ENCODE measurements at regions not wholly inside any gene's neighbourhood (a gene's known extent, or its start where the extent isn't known, plus 50 kb on each side); places are given as distances from the start of the nearest gene placed in this dataset.

DNA sequence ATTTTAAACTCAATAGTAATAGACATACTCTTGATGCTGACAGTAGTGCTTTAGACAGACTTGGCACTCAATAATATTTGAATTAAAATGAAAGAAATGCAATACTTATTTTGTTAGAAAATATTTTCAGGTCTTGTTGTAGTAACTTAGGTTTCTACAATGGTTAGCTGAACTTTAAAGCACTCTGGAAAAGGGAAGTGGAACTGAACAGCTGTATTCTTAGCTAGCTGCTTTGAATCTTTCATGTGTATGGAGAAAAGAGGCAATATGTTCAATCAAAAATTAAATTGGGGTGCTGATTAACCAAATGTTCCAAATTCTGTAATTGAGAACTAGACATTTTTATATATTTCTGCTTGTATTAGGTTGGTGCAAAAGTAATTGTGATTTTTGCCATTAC lies 517.9 kb upstream of the RAG2 start:
- no peaks in the 10 kb centered on the region for H3K9me3 ChIP-seq
- no peaks in the 10 kb centered on the region for H3K27me3 ChIP-seq
- no peaks in the 10 kb centered on the region for H3K36me3 ChIP-seq
- no peak for TF ChIP-seq CTCF (IDR thresholded peaks at IDR 0.05)
- H3K4me3 ChIP-seq (ENCODE audit: low read depth in 1 of 2, low read length in 1 of 2), result no peak overlapping the region
- H3K4me1 ChIP-seq (ENCODE audit: control insufficient read depth in 1 of 2, insufficient read depth in 1 of 2, low read depth in 1 of 2, low read length in 1 of 2), result no peaks in the 10 kb centered on the region
- no peak overlapping the region for H3K27ac ChIP-seq

DNA sequence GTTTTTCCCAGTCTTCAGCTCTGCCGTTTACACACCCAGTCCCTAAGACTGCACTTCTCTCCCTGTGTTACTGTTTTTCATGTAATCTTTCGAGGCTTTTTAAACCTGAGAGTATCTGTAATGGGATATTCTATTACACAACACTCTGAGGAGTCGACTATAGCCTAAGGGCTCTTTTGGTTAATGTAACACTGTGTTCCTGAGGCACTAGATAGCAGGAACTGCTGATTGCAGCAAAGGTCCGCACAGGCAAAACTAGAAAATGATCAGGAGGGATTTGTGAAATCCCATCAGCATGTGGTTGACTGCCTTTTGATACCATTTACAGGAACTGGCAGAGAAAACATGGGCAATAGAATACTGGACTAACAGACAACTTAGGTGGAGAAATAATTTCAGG lies 512.3 kb upstream of the RAG2 start:
- Histone ChIP-seq H3K4me1 (ENCODE audit: control insufficient read depth in 1 of 2, insufficient read depth in 1 of 2, low read depth in 1 of 2, low read length in 1 of 2) (no peaks in the 10 kb centered on the region), H3K9me3 (no peaks in the 10 kb centered on the region), H3K4me3 (ENCODE audit: low read depth in 1 of 2, low read length in 1 of 2) (no peak overlapping the region), H3K27ac (no peak overlapping the region), H3K27me3 (no peaks in the 10 kb centered on the region), H3K36me3 (no peaks in the 10 kb centered on the region)
- no peak for TF ChIP-seq CTCF (IDR thresholded peaks at IDR 0.05)

DNA sequence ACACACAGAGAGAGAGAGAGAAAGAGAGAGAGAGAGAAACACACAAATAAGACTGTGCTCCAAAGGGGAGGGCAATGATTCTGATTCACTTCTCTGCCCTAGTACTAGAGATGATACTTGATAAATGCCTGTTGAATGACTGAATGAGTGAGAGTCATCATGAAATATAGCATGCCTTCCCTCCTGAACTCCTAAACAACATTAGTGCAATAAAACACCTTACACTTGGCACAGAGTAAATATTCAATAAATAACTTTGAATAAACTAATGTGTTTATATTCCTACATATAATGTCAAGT lies 511.2 kb upstream of the RAG2 start:
- Histone ChIP-seq H3K4me1 (ENCODE audit: control insufficient read depth in 1 of 2, insufficient read depth in 1 of 2, low read depth in 1 of 2, low read length in 1 of 2) (no peaks in the 10 kb centered on the region), H3K36me3 (no peaks in the 10 kb centered on the region), H3K27ac (no peak overlapping the region), H3K9me3 (no peaks in the 10 kb centered on the region), H3K4me3 (ENCODE audit: low read depth in 1 of 2, low read length in 1 of 2) (no peak overlapping the region), H3K27me3 (no peaks in the 10 kb centered on the region)
- no peak for TF ChIP-seq CTCF (IDR thresholded peaks at IDR 0.05)

GRCh38 chr11:37108436-37109285 lies 510.6 kb upstream of the RAG2 start:
- H3K4me3 ChIP-seq (ENCODE audit: low read depth in 1 of 2, low read length in 1 of 2), result no peak overlapping the region
- TF ChIP-seq CTCF (IDR thresholded peaks at IDR 0.05), result no peak
- no peaks in the 10 kb centered on the region for H3K4me1 ChIP-seq (ENCODE audit: control insufficient read depth in 1 of 2, insufficient read depth in 1 of 2, low read depth in 1 of 2, low read length in 1 of 2)

GRCh38 chr11:37107831-37108230 lies 509.8 kb upstream of the RAG2 start:
- Histone ChIP-seq H3K4me3 (ENCODE audit: low read depth in 1 of 2, low read length in 1 of 2) (no peak overlapping the region), H3K4me1 (ENCODE audit: control insufficient read depth in 1 of 2, insufficient read depth in 1 of 2, low read depth in 1 of 2, low read length in 1 of 2) (no peaks in the 10 kb centered on the region), H3K9me3 (no peaks in the 10 kb centered on the region), H3K27me3 (no peaks in the 10 kb centered on the region), H3K36me3 (no peaks in the 10 kb centered on the region), H3K27ac (no peak overlapping the region)
- TF ChIP-seq CTCF (IDR thresholded peaks at IDR 0.05), result no peak

More at GRCh38 chr11:37108436-37109285, 510.6 kb upstream of the RAG2 start:
- Histone ChIP-seq H3K9me3 (no peaks in the 10 kb centered on the region), H3K36me3 (no peaks in the 10 kb centered on the region), H3K27ac (no peak overlapping the region), H3K27me3 (no peaks in the 10 kb centered on the region)

Measured in neutrophil (primary cell).